Stomach (tissue), 4 donors: ENCODE measurements at regions not wholly inside any gene's neighbourhood (a gene's known extent, or its start where the extent isn't known, plus 50 kb on each side); places are given as distances from the start of the nearest gene placed in this dataset.

ENCODE experiments used
- CTCF ChIP-seq, 7 experiments: fragments of 450-650 bp in 4 of 7; fragments of 200-600 bp in 3 of 7; sonication (generic) in 3 of 7; IDR thresholded peaks; one replicate each; pipeline ENCODE4 v1.5.1; 2016 to 2019; ENCODE audit warnings: antibody characterized with exemption in 7 of 7, control low read depth in 2 of 7, mild to moderate bottlenecking in 1 of 7
- EP300 ChIP-seq: sonication (generic); formaldehyde crosslinking; IDR thresholded peaks from one replicate; pipeline ENCODE4 v1.6.1; 2017; ENCODE audit warnings: antibody characterized with exemption
- POLR2A ChIP-seq, 4 donors: fragments of 450-650 bp; IDR thresholded peaks; one replicate each; pipeline ENCODE4 v1.6.1; 2016; ENCODE audit warnings: antibody characterized with exemption in 4 of 4, control low read depth in 2 of 4, mild to moderate bottlenecking in 1 of 4, moderate library complexity in 1 of 4
- POLR2AphosphoS5 ChIP-seq, 3 donors: sonication (generic); formaldehyde crosslinking; IDR thresholded peaks; one replicate each; pipeline ENCODE4 v1.6.1; 2016; ENCODE audit warnings: antibody characterized with exemption in 3 of 3

GRCh38 chr12:4118601-4119156 lies 154.9 kb upstream of the CCND2 start:
- no peak for TF ChIP-seq CTCF (IDR thresholded peaks at IDR 0.05)
- TF ChIP-seq POLR2A (IDR thresholded peaks at IDR 0.05): no peak
- TF ChIP-seq POLR2AphosphoS5 (IDR thresholded peaks at IDR 0.05): no peak
- TF ChIP-seq EP300: no peak
